IPS-15b (cell line): ENCODE measurements at regions not wholly inside any gene's neighbourhood (a gene's known extent, or its start where the extent isn't known, plus 50 kb on each side); places are given as distances from the start of the nearest gene placed in this dataset.

ENCODE experiments used
- H3K27me3 ChIP-seq: one replicate; pipeline ENCODE4 v1.6.1; 2013; ENCODE audit warnings: low read length; ENCODE audit not compliant: control insufficient read depth, insufficient read depth
- H3K36me3 ChIP-seq: one replicate; pipeline ENCODE4 v1.6.1; 2013; ENCODE audit warnings: low read length; ENCODE audit not compliant: control insufficient read depth, insufficient read depth
- H3K4me1 ChIP-seq: one replicate; pipeline ENCODE4 v1.6.1; 2013; ENCODE audit warnings: mild to moderate bottlenecking, low read length; ENCODE audit not compliant: control insufficient read depth, insufficient read depth
- H3K4me3 ChIP-seq: one replicate; pipeline ENCODE4 v1.5.1; 2013; ENCODE audit warnings: low read depth, low read length
- H3K9ac ChIP-seq: one replicate; pipeline ENCODE4 v1.6.1; 2013; ENCODE audit warnings: low read depth, mild to moderate bottlenecking, low read length
- H3K9me3 ChIP-seq: one replicate; pipeline ENCODE4 v1.6.1; 2013; ENCODE audit warnings: mild to moderate bottlenecking, low read length; ENCODE audit not compliant: control insufficient read depth, insufficient read depth

DNA sequence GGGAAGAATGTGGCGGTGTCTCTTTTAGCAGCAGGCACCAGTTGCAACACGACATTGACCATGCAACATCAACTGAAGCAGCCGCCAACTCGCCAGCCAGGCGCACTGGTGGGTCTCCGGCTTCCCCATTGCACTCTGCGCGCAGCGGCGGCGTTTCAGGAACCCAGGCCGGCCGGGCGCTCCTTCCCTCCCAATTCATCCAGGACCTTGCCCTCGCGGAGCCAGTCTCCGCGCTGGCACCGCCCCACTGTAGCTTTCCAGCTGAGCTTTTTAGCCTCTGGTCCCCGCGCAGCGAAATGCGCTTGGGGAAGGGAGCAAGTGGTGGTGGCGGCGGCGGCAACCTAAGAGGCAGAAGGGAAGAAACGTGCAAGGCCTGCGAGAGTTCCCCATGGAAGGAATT lies 297.9 kb upstream of the RIMS1 start:
- Histone ChIP-seq H3K9ac (no peak overlapping the region), H3K9me3 (no peaks in the 10 kb centered on the region), H3K27me3 (no peaks in the 10 kb centered on the region), H3K36me3 (no peaks in the 10 kb centered on the region), H3K4me1 (no peaks in the 10 kb centered on the region), H3K4me3 (peak overlapping the region; percentile 5)

DNA sequence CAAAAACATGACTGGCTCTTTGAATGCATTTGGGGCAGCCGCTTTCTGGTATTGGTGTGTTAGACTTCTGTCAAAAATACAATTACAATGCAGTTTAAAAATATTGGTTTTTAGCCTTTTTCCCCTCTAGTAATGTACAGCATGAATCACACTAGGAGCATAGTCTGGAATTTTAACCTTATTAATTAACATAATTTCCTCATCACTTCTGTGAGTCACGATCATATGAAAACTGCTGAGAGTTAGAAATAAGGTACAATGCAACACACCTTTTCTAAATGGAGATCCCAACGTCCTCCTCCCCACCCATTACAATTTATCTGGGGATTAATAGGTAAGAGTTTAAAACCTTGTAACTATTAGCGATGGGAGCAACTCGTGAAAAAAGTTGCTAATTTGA lies 297.1 kb upstream of the RIMS1 start:
- Histone ChIP-seq H3K9ac (no peak overlapping the region), H3K36me3 (no peaks in the 10 kb centered on the region), H3K4me1 (no peaks in the 10 kb centered on the region), H3K9me3 (no peaks in the 10 kb centered on the region), H3K27me3 (no peaks in the 10 kb centered on the region), H3K4me3 (no peak overlapping the region)

DNA sequence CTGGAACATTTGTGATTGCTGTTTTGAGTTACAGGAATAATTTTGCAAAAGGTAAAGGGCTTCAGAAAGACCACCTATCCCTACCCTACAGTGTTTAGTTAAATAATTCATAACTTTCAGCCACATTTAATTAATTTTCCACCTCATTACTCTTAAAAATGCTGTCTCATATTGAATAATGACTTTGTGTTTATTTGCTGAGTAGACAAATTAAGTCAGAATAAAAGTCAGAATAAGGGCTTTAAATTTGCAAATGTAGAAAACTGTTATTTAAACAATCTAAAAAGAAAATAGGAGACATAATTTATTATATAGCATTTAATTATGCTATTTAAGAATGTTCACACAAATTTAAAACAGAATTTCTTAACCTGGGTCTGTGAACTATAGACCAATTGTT lies 293.7 kb upstream of the RIMS1 start:
- no peak overlapping the region for H3K9ac ChIP-seq
- no peaks in the 10 kb centered on the region for H3K4me1 ChIP-seq
- no peaks in the 10 kb centered on the region for H3K27me3 ChIP-seq
- H3K9me3 ChIP-seq = no peaks in the 10 kb centered on the region
- no peaks in the 10 kb centered on the region for H3K36me3 ChIP-seq
- no peak overlapping the region for H3K4me3 ChIP-seq

DNA sequence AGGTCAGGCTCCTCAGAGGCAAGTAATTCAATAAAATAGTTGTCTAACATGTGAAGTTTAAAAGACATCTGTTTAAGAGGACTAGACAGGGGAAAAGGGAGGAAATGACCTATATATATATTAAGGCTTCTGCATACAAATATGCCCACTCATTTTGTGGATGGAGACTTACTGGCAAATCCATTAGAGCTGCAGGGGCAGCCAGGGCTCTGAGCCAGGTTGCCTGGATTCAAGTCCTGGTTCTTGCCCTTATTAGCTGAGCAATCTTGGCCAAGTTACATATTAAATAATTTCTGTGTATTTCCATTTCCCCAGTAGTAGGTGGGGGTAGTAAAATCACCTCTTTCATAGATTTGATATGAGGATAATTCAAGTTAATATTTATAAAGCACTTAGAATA lies 287.0 kb upstream of the RIMS1 start:
- no peaks in the 10 kb centered on the region for H3K27me3 ChIP-seq
- H3K9me3 ChIP-seq = no peaks in the 10 kb centered on the region
- H3K4me3 ChIP-seq = no peak overlapping the region
- no peaks in the 10 kb centered on the region for H3K36me3 ChIP-seq
- H3K9ac ChIP-seq = no peak overlapping the region
- H3K4me1 ChIP-seq = peaks cover 2% of the 10 kb centered on the region

DNA sequence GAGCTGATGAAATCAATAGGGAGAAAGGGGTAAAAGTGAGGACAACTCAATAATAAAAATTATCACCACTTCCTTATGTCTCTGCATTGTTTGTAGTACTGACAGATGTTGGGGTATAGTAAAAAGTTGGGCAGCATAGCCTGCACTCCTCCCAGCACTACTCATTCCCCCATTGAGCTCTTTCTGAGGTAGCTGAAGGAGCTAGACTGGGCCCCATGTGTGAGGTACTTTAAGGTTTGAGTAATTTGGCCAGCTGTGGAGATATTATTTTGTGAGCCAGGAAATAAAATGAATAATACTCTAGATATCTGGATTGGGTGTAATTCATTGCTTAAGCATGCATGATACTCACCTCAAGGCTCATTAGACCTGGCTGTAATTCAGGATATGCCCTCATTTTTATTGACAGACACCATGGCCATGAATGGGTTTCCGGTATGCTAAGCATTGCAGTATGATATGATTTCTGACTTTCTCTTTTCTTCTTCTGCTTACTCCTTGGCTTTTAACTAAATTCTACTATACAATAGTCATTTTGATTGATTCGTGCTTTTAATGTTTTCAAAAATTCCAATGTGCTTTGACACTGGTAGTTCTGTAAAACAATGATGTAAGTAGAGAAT lies 283.9 kb upstream of the RIMS1 start:
- H3K4me1 ChIP-seq = peaks cover 2% of the 10 kb centered on the region
- H3K36me3 ChIP-seq = no peaks in the 10 kb centered on the region
- H3K9ac ChIP-seq = no peak overlapping the region
- no peak overlapping the region for H3K4me3 ChIP-seq
- H3K27me3 ChIP-seq = no peaks in the 10 kb centered on the region
- H3K9me3 ChIP-seq = no peaks in the 10 kb centered on the region

DNA sequence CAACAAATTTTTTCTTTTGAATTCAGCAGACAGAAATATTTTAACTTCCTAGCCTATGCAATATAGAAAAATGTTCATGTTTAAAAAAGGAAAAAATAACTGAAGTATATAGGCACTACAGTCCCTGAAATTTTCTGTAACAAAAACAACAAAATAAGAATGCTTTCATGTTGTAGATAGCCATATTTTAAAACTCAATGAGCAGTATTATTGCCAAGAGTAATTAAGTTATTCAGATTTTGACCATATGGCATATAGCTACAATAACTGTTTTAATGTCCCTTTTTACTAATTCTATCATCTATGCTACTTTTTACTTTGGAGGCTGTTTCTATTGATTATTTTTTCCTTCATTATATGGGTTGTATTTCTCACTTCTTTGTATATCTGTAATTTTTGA lies 283.3 kb upstream of the RIMS1 start:
- H3K27me3 ChIP-seq = no peaks in the 10 kb centered on the region
- peaks cover 2% of the 10 kb centered on the region for H3K4me1 ChIP-seq
- H3K9me3 ChIP-seq = no peaks in the 10 kb centered on the region
- no peaks in the 10 kb centered on the region for H3K36me3 ChIP-seq
- H3K4me3 ChIP-seq = no peak overlapping the region
- H3K9ac ChIP-seq = no peak overlapping the region

- H3K27me3 ChIP-seq = no peaks in the 10 kb centered on the region
- H3K9me3 ChIP-seq = no peaks in the 10 kb centered on the region
- peaks cover 5% of the 10 kb centered on the region for H3K4me1 ChIP-seq
- no peak overlapping the region for H3K4me3 ChIP-seq
- no peak overlapping the region for H3K9ac ChIP-seq
- no peaks in the 10 kb centered on the region for H3K36me3 ChIP-seq
These were observed 277.7 kb upstream of the RIMS1 start for GRCh38 chr6:71608646-71609045.

DNA sequence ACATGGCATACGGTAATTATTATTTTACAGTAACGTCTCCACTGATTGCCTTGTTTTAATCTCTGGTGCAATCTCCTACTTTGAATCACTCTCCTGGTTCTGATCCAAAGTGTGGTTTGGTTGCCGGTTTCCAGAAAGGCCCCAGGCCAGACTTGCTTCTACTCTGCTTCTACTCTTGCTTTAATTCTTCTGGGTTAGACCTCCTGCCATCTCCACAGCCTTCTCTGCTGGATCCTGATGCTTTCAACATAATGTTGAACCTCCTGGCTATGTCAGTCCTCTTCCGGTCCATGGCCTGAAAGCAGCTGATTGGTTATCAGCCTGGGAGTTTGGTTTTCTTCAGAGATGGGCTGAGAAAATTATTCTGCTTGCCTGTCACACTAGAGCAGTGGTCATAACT lies 266.5 kb upstream of the RIMS1 start:
- Histone ChIP-seq H3K4me1 (no peaks in the 10 kb centered on the region), H3K4me3 (no peak overlapping the region), H3K9ac (no peak overlapping the region), H3K27me3 (no peaks in the 10 kb centered on the region), H3K9me3 (no peaks in the 10 kb centered on the region), H3K36me3 (no peaks in the 10 kb centered on the region)

GRCh38 chr6:71621918-71622519 lies 264.3 kb upstream of the RIMS1 start:
- no peaks in the 10 kb centered on the region for H3K36me3 ChIP-seq
- no peaks in the 10 kb centered on the region for H3K27me3 ChIP-seq
- no peak overlapping the region for H3K9ac ChIP-seq
- peaks cover 6% of the 10 kb centered on the region for H3K9me3 ChIP-seq
- no peaks in the 10 kb centered on the region for H3K4me1 ChIP-seq
- H3K4me3 ChIP-seq = no peak overlapping the region

DNA sequence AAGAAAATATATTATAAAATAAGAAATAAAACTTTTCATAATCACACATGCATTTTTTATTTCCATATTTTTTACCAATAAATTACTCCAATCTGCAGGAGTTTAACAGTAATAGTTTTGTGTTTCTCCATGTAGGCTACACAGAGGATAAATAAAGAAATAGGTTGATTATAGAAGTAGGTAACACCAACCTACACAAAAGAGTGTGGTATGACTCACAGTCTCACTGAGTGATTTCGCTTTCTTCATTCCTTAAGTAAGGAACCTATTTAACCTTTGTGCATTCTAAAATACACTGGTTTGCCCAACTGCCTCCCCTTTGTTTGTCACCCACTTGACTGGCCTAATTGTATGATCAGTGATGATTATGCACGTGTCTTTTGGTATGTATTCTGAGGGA lies 244.2 kb upstream of the RIMS1 start:
- Histone ChIP-seq H3K9ac (no peak overlapping the region), H3K36me3 (no peaks in the 10 kb centered on the region), H3K27me3 (no peaks in the 10 kb centered on the region), H3K4me1 (no peaks in the 10 kb centered on the region), H3K4me3 (no peak overlapping the region), H3K9me3 (no peaks in the 10 kb centered on the region)

- no peaks in the 10 kb centered on the region for H3K9me3 ChIP-seq
- no peaks in the 10 kb centered on the region for H3K4me1 ChIP-seq
- no peak overlapping the region for H3K9ac ChIP-seq
- H3K36me3 ChIP-seq = no peaks in the 10 kb centered on the region
- H3K27me3 ChIP-seq = no peaks in the 10 kb centered on the region
- no peak overlapping the region for H3K4me3 ChIP-seq
These were observed 243.6 kb upstream of the RIMS1 start for GRCh38 chr6:71642793-71643192.

- no peak overlapping the region for H3K4me3 ChIP-seq
- no peak overlapping the region for H3K9ac ChIP-seq
- H3K9me3 ChIP-seq = no peaks in the 10 kb centered on the region
- H3K4me1 ChIP-seq = no peaks in the 10 kb centered on the region
- H3K27me3 ChIP-seq = no peaks in the 10 kb centered on the region
- no peaks in the 10 kb centered on the region for H3K36me3 ChIP-seq
These were observed 241.1 kb upstream of the RIMS1 start for GRCh38 chr6:71645299-71645698.
